22Rv1 (cell line): ENCODE measurements at regions not wholly inside any gene's neighbourhood (a gene's known extent, or its start where the extent isn't known, plus 50 kb on each side); places are given as distances from the start of the nearest gene placed in this dataset.
A peak's percentile ranks its signal among the peaks of the same experiment; 100 is the strongest.

Source experiments
- H3K27ac ChIP-seq: fragments of 450-650 bp; 2 replicates; pipeline ENCODE4 v1.5.1; 2017
- CTCF ChIP-seq: fragments of 450-650 bp; IDR thresholded peaks from 2 replicates; pipeline ENCODE4 v1.5.1; 2017; ENCODE audit warnings: mild to moderate bottlenecking
- ZFX ChIP-seq: fragments of 450-650 bp; IDR thresholded peaks from 2 replicates; pipeline ENCODE4 v1.6.1; 2017; ENCODE audit warnings: antibody characterized with exemption, borderline replicate concordance

GRCh38 chr5:125536582-125536981 is 790.1 kb upstream of the ZNF608 start:
- no peak overlapping the region for H3K27ac ChIP-seq
- TF ChIP-seq ZFX (no peak), CTCF (no peak)

- TF ChIP-seq ZFX: no peak
- no peak for TF ChIP-seq CTCF
- no peak overlapping the region for H3K27ac ChIP-seq
Observed at GRCh38 chr5:125537661-125538060, 791.2 kb upstream of the ZNF608 start.

GRCh38 chr5:125538469-125538868 is 792.0 kb upstream of the ZNF608 start:
- no peak overlapping the region for H3K27ac ChIP-seq
- TF ChIP-seq ZFX: no peak
- TF ChIP-seq CTCF: no peak

GRCh38 chr5:125541085-125541484 is 794.6 kb upstream of the ZNF608 start:
- H3K27ac ChIP-seq: no peak overlapping the region
- no peak for TF ChIP-seq ZFX

GRCh38 chr5:125549322-125549911 is 803.0 kb upstream of the ZNF608 start:
- 0 out of 2 replicates have a peak overlapping the region, but pooled peaks have one; percentile 13 for H3K27ac ChIP-seq
- no peak for TF ChIP-seq ZFX
- TF ChIP-seq CTCF: no peak

- H3K27ac ChIP-seq: no peak overlapping the region
- TF ChIP-seq CTCF (no peak), ZFX (no peak)
Observed at GRCh38 chr5:125550274-125550673, 803.8 kb upstream of the ZNF608 start.

GRCh38 chr5:125551246-125551645 is 804.8 kb upstream of the ZNF608 start:
- TF ChIP-seq ZFX (no peak), CTCF (no peak)
- H3K27ac ChIP-seq: no peak overlapping the region

GRCh38 chr5:125551797-125552196 is 805.4 kb upstream of the ZNF608 start:
- no peak for TF ChIP-seq ZFX
- no peak for TF ChIP-seq CTCF
- H3K27ac ChIP-seq: no peak overlapping the region
